Gastrocnemius medialis (tissue), 4 donors: ENCODE measurements at regions not wholly inside any gene's neighbourhood (a gene's known extent, or its start where the extent isn't known, plus 50 kb on each side); places are given as distances from the start of the nearest gene placed in this dataset.
A peak's percentile ranks its signal among the peaks of the same experiment; 100 is the strongest.

Source experiments
- ATAC-seq, 2 donors: fragments of 150-250 bp; one replicate each; pipeline ENCODE4 v1.9.1; 2016
- DNase-seq, 2 donors: peaks; one replicate each; pipeline ENCODE4 v3.0.0-alpha.2; 2019
- H3K27ac ChIP-seq, 4 donors: fragments of 200-600 bp; sonication (generic); 1 replicate in 1 of 4; 2 replicates in 3 of 4; pipeline ENCODE4 v1.5.1; 2016 to 2018; ENCODE audit warnings: mild to moderate bottlenecking in 2 of 4, moderate library complexity in 1 of 4
- H3K27me3 ChIP-seq, 3 donors: fragments of 200-600 bp; sonication (generic) in 2 of 3; 1 replicate in 1 of 3; 2 replicates in 2 of 3; pipeline versions ENCODE4 v1.5.1 to v1.6.0; 2016 to 2019; ENCODE audit warnings: mild to moderate bottlenecking in 1 of 3, moderate library complexity in 1 of 3
- H3K36me3 ChIP-seq, 2 donors: fragments of 200-600 bp; sonication (generic) in 1 of 2; one replicate each; pipeline ENCODE4 v1.5.1; 2017 to 2018
- H3K4me1 ChIP-seq, 2 donors: fragments of 200-600 bp; sonication (generic) in 1 of 2; one replicate each; pipeline ENCODE4 v1.5.1; 2016 to 2017; ENCODE audit warnings: mild to moderate bottlenecking in 2 of 2
- H3K4me3 ChIP-seq, 4 donors: fragments of 200-600 bp; sonication (generic) in 3 of 4; 1 replicate in 1 of 4; 2 replicates in 3 of 4; pipeline ENCODE4 v1.5.1; 2016 to 2019; ENCODE audit warnings: mild to moderate bottlenecking in 2 of 4
- H3K9me3 ChIP-seq, 3 donors: fragments of 200-600 bp; sonication (generic) in 2 of 3; 1 replicate in 1 of 3; 2 replicates in 2 of 3; pipeline ENCODE4 v1.5.1; 2016 to 2019
- CTCF ChIP-seq, 5 experiments: fragments of 450-650 bp in 3 of 5; fragments of 200-600 bp in 2 of 5; sonication (generic) in 2 of 5; IDR thresholded peaks in 4 of 5; conservative IDR thresholded peaks in 1 of 5; 1 replicate in 4 of 5; 2 replicates in 1 of 5; pipeline ENCODE4 v1.5.1; 2016 to 2019; ENCODE audit warnings: antibody characterized with exemption in 5 of 5, mild to moderate bottlenecking in 3 of 5, moderate library complexity in 3 of 5
- POLR2A ChIP-seq, 2 donors: fragments of 450-650 bp; IDR thresholded peaks; one replicate each; pipeline ENCODE4 v1.6.1; 2017; ENCODE audit warnings: antibody characterized with exemption in 2 of 2, mild to moderate bottlenecking in 2 of 2, moderate library complexity in 2 of 2
- in situ Hi-C, 4 donors: fragments of 200-750 bp; cut with MboI; loops; one replicate each; pipeline versions ENCODE4 v1.15.0 to v1.8.0; 2017; ENCODE audit warnings: low sequenced_read_pairs in 4 of 4
- intact Hi-C: fragments of 100-400 bp; cut with DNase I; formaldehyde crosslinking; loops from one replicate; pipeline ENCODE4 v1.15.1; 2023; ENCODE audit warnings: low total_unique reads

GRCh38 chr22:23403152-23403719, 176.9 kb downstream of the IGLL1 start:
- no peak overlapping the region for H3K27ac ChIP-seq
- no peak for DNase-seq
- no peaks in the 10 kb centered on the region for H3K4me1 ChIP-seq
- intact Hi-C loops = no loop called here
- no peak for ATAC-seq
- TF ChIP-seq POLR2A (IDR thresholded peaks at IDR 0.05) (no peak), CTCF (IDR thresholded peaks at IDR 0.05 in 4 of 5, conservative IDR thresholded peaks at IDR 0.05 in 1 of 5) (no peak)
- H3K36me3 ChIP-seq = no peaks in the 10 kb centered on the region
- H3K4me3 ChIP-seq = no peak overlapping the region
- H3K9me3 ChIP-seq = no peaks in the 10 kb centered on the region
- in situ Hi-C loops = no loop called here
- peaks cover 0 to 22% (median 5%) of the 10 kb centered on the region in 3 donors for H3K27me3 ChIP-seq

- intact Hi-C loops = no loop called here
- TF ChIP-seq POLR2A (IDR thresholded peaks at IDR 0.05) = no peak
- peak in 2 of 5 experiments; percentile 19 to 21 for TF ChIP-seq CTCF (IDR thresholded peaks at IDR 0.05 in 4 of 5, conservative IDR thresholded peaks at IDR 0.05 in 1 of 5)
- no peak for ATAC-seq
- Histone ChIP-seq H3K36me3 (no peaks in the 10 kb centered on the region), H3K4me3 (peak overlapping the region in 1 of 4 donors; percentile 15), H3K27me3 (peaks cover 0 to 22% (median 5%) of the 10 kb centered on the region in 3 donors), H3K27ac (no peak overlapping the region), H3K4me1 (no peaks in the 10 kb centered on the region), H3K9me3 (no peaks in the 10 kb centered on the region)
- no peak for DNase-seq
- in situ Hi-C loops = no loop called here
Measured at GRCh38 chr22:23402275-23403151, 177.6 kb downstream of the IGLL1 start.

- no peak for TF ChIP-seq POLR2A (IDR thresholded peaks at IDR 0.05)
- TF ChIP-seq CTCF (IDR thresholded peaks at IDR 0.05 in 4 of 5, conservative IDR thresholded peaks at IDR 0.05 in 1 of 5) = no peak
- DNase-seq (no peak), ATAC-seq (no peak)
- Histone ChIP-seq H3K27me3 (peaks cover 0 to 22% (median 5%) of the 10 kb centered on the region in 3 donors), H3K36me3 (no peaks in the 10 kb centered on the region), H3K4me1 (no peaks in the 10 kb centered on the region), H3K9me3 (no peaks in the 10 kb centered on the region), H3K4me3 (no peak overlapping the region), H3K27ac (no peak overlapping the region)
- in situ Hi-C loops (no loop called here), intact Hi-C loops (no loop called here)
Measured at GRCh38 chr22:23401910-23402274, 178.2 kb downstream of the IGLL1 start.

GRCh38 chr22:23401111-23401909, 178.8 kb downstream of the IGLL1 start:
- no peaks in the 10 kb centered on the region for H3K4me1 ChIP-seq
- no peaks in the 10 kb centered on the region for H3K36me3 ChIP-seq
- no peak for DNase-seq
- peaks cover 0 to 21% (median 5%) of the 10 kb centered on the region in 3 donors for H3K27me3 ChIP-seq
- no peak overlapping the region for H3K27ac ChIP-seq
- TF ChIP-seq CTCF (IDR thresholded peaks at IDR 0.05 in 4 of 5, conservative IDR thresholded peaks at IDR 0.05 in 1 of 5) (no peak), POLR2A (IDR thresholded peaks at IDR 0.05) (no peak)
- no peak for ATAC-seq
- H3K9me3 ChIP-seq = no peaks in the 10 kb centered on the region
- no peak overlapping the region for H3K4me3 ChIP-seq
- intact Hi-C loops = no loop called here
- in situ Hi-C loops = no loop called here
